Raji (cell line): ENCODE measurements at regions not wholly inside any gene's neighbourhood (a gene's known extent, or its start where the extent isn't known, plus 50 kb on each side); places are given as distances from the start of the nearest gene placed in this dataset.

Source experiments
- POLR2A ChIP-seq: IDR thresholded peaks from 2 replicates; pipeline ENCODE4 v1.6.1; 2011; ENCODE audit warnings: low read depth, low read length, control low read depth; ENCODE audit not compliant: insufficient read depth

GRCh38 chr6:14274016-14274415, 156.4 kb downstream of the CD83 start:
- TF ChIP-seq POLR2A: no peak

- TF ChIP-seq POLR2A: no peak
These were observed 157.2 kb downstream of the CD83 start for GRCh38 chr6:14274546-14275492.

GRCh38 chr6:14275493-14275851, 157.9 kb downstream of the CD83 start:
- TF ChIP-seq POLR2A: no peak

- TF ChIP-seq POLR2A: no peak
These were observed 158.5 kb downstream of the CD83 start for GRCh38 chr6:14276071-14276470.

GRCh38 chr6:14276667-14277404, 159.3 kb downstream of the CD83 start:
- TF ChIP-seq POLR2A: no peak

GRCh38 chr6:14277405-14277930, 159.9 kb downstream of the CD83 start:
- TF ChIP-seq POLR2A: no peak

GRCh38 chr6:14278006-14278405, 160.4 kb downstream of the CD83 start:
- TF ChIP-seq POLR2A: no peak

- no peak for TF ChIP-seq POLR2A
These were observed 160.9 kb downstream of the CD83 start for GRCh38 chr6:14278446-14278845.

- TF ChIP-seq POLR2A: no peak
These were observed 162.5 kb downstream of the CD83 start for GRCh38 chr6:14280006-14280510.

- no peak for TF ChIP-seq POLR2A
These were observed 163.3 kb downstream of the CD83 start for GRCh38 chr6:14280766-14281293.

- TF ChIP-seq POLR2A: no peak
These were observed 164.5 kb downstream of the CD83 start for GRCh38 chr6:14281811-14282660.

- no peak for TF ChIP-seq POLR2A
These were observed 165.4 kb downstream of the CD83 start for GRCh38 chr6:14282854-14283505.

- no peak for TF ChIP-seq POLR2A
These were observed 166.1 kb downstream of the CD83 start for GRCh38 chr6:14283600-14284235.
